Effector memory CD4-positive, alpha-beta T cell (primary cell): ENCODE measurements at regions not wholly inside any gene's neighbourhood (a gene's known extent, or its start where the extent isn't known, plus 50 kb on each side); places are given as distances from the start of the nearest gene placed in this dataset.
"Not testable (repeated sequence)": the region's sequence is repeated elsewhere in the genome, so short reads cannot be mapped to it uniquely, and the experiment has no call there.

Experiments used
- DNase-seq, 3 donors: peaks; one replicate each; pipeline ENCODE4 v3.0.0-alpha.2; 2020
- H3K27ac ChIP-seq: 2 replicates; pipeline ENCODE4 v1.7.0; 2013; ENCODE audit warnings: mild to moderate bottlenecking, low read length, moderate library complexity; ENCODE audit not compliant: insufficient read depth, poor library complexity, severe bottlenecking
- H3K27me3 ChIP-seq: replicated peaks from 2 replicates; pipeline ENCODE4 v1.7.0; 2013; ENCODE audit warnings: mild to moderate bottlenecking, low read length; ENCODE audit not compliant: insufficient read depth, control insufficient read depth, poor library complexity, severe bottlenecking
- H3K36me3 ChIP-seq: 2 replicates; pipeline ENCODE4 v1.7.0; 2013; ENCODE audit warnings: mild to moderate bottlenecking, low read length, moderate library complexity; ENCODE audit not compliant: control insufficient read depth, insufficient read depth
- H3K4me1 ChIP-seq: 2 replicates; pipeline ENCODE4 v1.7.0; 2013; ENCODE audit warnings: low read length, mild to moderate bottlenecking; ENCODE audit not compliant: control insufficient read depth, insufficient read depth, poor library complexity, severe bottlenecking
- H3K4me3 ChIP-seq: 2 replicates; pipeline ENCODE4 v1.7.0; 2013; ENCODE audit warnings: low read length, low read depth, mild to moderate bottlenecking; ENCODE audit not compliant: insufficient read depth, poor library complexity, severe bottlenecking
- H3K9me3 ChIP-seq: 2 replicates; pipeline ENCODE4 v1.7.0; 2013; ENCODE audit warnings: mild to moderate bottlenecking, low read length, moderate library complexity; ENCODE audit not compliant: control insufficient read depth

- no peaks in the 10 kb centered on the region for H3K9me3 ChIP-seq
- no peaks in the 10 kb centered on the region for H3K4me1 ChIP-seq
- no peak overlapping the region for H3K27ac ChIP-seq
- no peaks in the 10 kb centered on the region for H3K27me3 ChIP-seq
- no peaks in the 10 kb centered on the region for H3K36me3 ChIP-seq
- no peak for DNase-seq
- H3K4me3 ChIP-seq = no peak overlapping the region
These were observed 126.9 kb upstream of the ZBED5 start for GRCh38 chr11:10984742-10985141.

DNA sequence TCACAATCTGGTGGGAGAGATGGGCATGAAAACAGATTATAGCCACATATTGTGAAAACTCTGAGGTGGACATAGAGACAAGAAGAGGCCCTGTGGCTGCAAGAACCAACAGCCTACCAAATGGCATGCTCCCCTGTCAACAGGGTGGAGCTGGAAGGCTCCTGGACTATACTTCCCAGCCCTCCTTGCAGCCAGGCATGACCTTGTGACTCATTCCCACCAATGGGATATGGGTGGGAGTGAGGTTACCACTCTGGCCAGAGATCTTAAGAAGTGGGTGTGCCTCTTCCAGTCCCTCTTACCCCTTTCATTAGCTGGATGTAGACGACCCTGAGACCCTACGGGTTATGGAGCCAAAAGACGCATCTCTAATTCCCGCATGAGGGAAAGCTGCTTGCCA lies 126.4 kb upstream of the ZBED5 start:
- H3K27ac ChIP-seq = no peak overlapping the region
- no peaks in the 10 kb centered on the region for H3K4me1 ChIP-seq
- H3K4me3 ChIP-seq = no peak overlapping the region
- H3K9me3 ChIP-seq = no peaks in the 10 kb centered on the region
- DNase-seq = no peak
- H3K36me3 ChIP-seq = no peaks in the 10 kb centered on the region
- no peaks in the 10 kb centered on the region for H3K27me3 ChIP-seq

DNA sequence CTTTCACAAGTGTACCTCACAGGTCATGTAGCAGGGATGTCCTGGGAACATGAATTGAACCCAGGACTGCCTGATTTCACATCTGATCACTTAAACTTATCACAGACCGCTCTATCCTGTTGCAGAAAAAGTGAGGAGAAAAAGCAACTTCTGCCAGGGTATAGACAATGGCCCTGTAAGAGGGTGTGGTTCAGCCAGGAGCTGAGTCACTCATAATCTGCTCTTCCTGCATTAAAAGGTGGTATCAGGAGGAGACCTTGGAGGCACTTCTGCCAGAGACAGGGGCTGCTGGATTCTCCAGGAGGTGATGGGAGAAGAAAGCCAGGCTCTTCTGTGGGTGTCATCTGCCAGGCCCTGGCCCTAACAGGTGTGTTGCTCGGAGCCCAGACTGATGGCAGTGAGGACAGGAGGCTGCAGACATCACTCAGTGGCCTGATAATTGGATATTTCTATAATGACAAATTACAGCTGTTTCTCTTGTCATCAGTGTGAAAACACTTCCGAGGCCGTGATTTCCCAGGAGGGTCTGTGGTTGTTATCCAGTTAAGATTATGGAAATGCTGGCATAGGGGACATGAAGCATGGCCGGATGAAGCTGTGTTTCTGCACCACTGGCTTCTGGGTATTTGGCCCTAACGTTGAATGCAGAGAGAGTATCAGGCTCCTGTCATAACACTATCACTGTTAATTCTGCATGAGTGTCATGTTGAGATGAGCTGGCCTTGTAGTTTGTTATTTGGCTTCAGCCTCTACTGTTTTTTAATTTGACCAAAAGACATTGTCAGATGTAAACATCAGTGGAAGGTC lies 125.1 kb upstream of the ZBED5 start:
- no peaks in the 10 kb centered on the region for H3K36me3 ChIP-seq
- no peaks in the 10 kb centered on the region for H3K4me1 ChIP-seq
- H3K9me3 ChIP-seq = no peaks in the 10 kb centered on the region
- H3K27me3 ChIP-seq = no peaks in the 10 kb centered on the region
- DNase-seq = no peak
- no peak overlapping the region for H3K4me3 ChIP-seq
- H3K27ac ChIP-seq = no peak overlapping the region

- H3K27me3 ChIP-seq = no peaks in the 10 kb centered on the region
These were observed 121.7 kb upstream of the ZBED5 start for GRCh38 chr11:10979529-10979928.

DNA sequence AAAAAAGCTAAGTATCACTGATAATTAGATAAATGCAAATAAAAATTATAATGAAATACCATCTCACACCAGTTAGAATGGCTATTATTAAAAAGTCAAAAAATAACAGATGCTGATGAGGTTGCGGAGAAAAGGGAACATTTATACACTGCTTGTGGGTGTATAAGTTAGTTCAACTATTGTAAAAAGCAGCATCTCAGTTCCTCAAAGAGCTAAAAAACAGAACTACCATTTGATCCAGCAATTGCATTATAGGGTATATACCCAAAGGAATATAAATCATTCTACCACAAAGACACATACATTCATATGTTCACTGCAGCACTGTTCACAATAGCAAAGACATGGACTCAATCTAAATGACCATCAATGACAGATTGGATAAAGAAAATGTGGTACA lies 120.3 kb upstream of the ZBED5 start:
- Histone ChIP-seq H3K27ac (no peak overlapping the region), H3K27me3 (no peaks in the 10 kb centered on the region), H3K36me3 (no peaks in the 10 kb centered on the region), H3K4me1 (no peaks in the 10 kb centered on the region), H3K9me3 (no peaks in the 10 kb centered on the region), H3K4me3 (no peak overlapping the region)
- no peak for DNase-seq

More at GRCh38 chr11:10979529-10979928, 121.7 kb upstream of the ZBED5 start:
- H3K4me3 ChIP-seq = no peak overlapping the region
- no peak overlapping the region for H3K27ac ChIP-seq
- no peaks in the 10 kb centered on the region for H3K4me1 ChIP-seq
- H3K36me3 ChIP-seq = no peaks in the 10 kb centered on the region
- no peaks in the 10 kb centered on the region for H3K9me3 ChIP-seq
- no peak for DNase-seq

DNA sequence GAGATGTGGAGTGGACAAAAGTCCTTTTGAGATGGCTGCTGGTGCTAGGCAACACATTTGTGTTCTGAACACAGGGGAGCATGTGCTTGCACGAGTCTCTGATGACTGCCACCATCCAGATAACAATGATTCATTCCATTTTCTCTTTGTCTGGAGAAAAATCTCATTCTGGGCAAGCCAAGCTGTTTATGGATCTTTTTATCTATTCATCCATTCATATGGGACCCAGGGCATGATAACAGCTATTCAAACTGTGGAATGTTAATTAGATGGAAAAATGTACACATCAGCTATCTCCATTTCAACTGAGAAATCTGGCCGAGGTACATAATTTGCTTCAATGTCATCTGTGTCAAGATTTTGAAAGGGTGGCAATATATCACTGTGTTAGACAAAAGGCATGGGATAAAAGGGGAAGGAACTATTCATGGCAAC lies 117.5 kb upstream of the ZBED5 start:
- no peaks in the 10 kb centered on the region for H3K4me1 ChIP-seq
- no peak overlapping the region for H3K27ac ChIP-seq
- no peak for DNase-seq
- H3K9me3 ChIP-seq = no peaks in the 10 kb centered on the region
- no peak overlapping the region for H3K4me3 ChIP-seq
- no peaks in the 10 kb centered on the region for H3K27me3 ChIP-seq
- no peaks in the 10 kb centered on the region for H3K36me3 ChIP-seq

- no peak overlapping the region for H3K27ac ChIP-seq
- no peak overlapping the region for H3K4me3 ChIP-seq
- no peak for DNase-seq
- H3K36me3 ChIP-seq = no peaks in the 10 kb centered on the region
- no peaks in the 10 kb centered on the region for H3K4me1 ChIP-seq
- H3K27me3 ChIP-seq = no peaks in the 10 kb centered on the region
- no peaks in the 10 kb centered on the region for H3K9me3 ChIP-seq
These were observed 115.6 kb upstream of the ZBED5 start for GRCh38 chr11:10973416-10973815.

DNA sequence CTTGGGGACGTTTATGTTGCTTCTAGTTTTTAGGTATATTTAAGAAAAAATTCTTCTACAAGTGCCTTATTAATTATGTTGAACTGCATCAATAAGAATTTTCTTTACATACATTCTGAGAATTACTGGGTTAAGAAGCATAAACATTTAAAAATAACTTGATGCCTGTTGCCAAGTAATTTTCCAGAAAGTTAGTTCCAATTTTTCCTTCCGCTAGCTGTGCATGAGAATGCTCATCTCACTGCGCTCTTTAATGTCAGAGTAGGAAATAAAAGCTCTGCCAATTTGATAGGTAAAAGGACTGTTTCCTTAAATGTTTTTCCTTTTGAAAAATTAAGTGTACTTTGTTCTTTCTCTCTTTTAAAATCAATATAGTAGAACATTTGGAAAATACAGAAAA lies 113.1 kb upstream of the ZBED5 start:
- Histone ChIP-seq H3K9me3 (no peaks in the 10 kb centered on the region), H3K4me3 (no peak overlapping the region), H3K36me3 (no peaks in the 10 kb centered on the region), H3K27ac (no peak overlapping the region), H3K4me1 (no peaks in the 10 kb centered on the region), H3K27me3 (no peaks in the 10 kb centered on the region)
- no peak for DNase-seq

GRCh38 chr11:10969387-10969786 lies 111.5 kb upstream of the ZBED5 start:
- H3K27me3 ChIP-seq = no peaks in the 10 kb centered on the region
- H3K4me3 ChIP-seq = no peak overlapping the region
- DNase-seq = no peak
- no peaks in the 10 kb centered on the region for H3K4me1 ChIP-seq
- no peak overlapping the region for H3K27ac ChIP-seq
- no peaks in the 10 kb centered on the region for H3K9me3 ChIP-seq
- no peaks in the 10 kb centered on the region for H3K36me3 ChIP-seq

- not testable (repeated sequence) for DNase-seq, H3K27me3 ChIP-seq, H3K36me3 ChIP-seq, H3K4me3 ChIP-seq, H3K9me3 ChIP-seq, H3K27ac ChIP-seq, H3K4me1 ChIP-seq
These were observed 99.0 kb upstream of the ZBED5 start for GRCh38 chr11:10956884-10957283.
